ENCODE measurements at regions not wholly inside any gene's neighbourhood (a gene's known extent, or its start where the extent isn't known, plus 50 kb on each side); places are given as distances from the start of the nearest gene placed in this dataset.

- DNase-seq (ENCODE audit: low read depth): no peak
- TF ChIP-seq CTCF (IDR thresholded peaks at IDR 0.05; ENCODE audit: insufficient read depth, low read depth, low read length, missing control alignments): no peak
- no peak overlapping the region for H3K4me3 ChIP-seq (ENCODE audit: low read length)
Observed at GRCh38 chr2:136534811-136535210, 230.5 kb upstream of the THSD7B start.

GRCh38 chr2:136532171-136532570, 233.2 kb upstream of the THSD7B start:
- H3K4me3 ChIP-seq (ENCODE audit: low read length): no peak overlapping the region
- DNase-seq (ENCODE audit: low read depth): no peak
- no peak for TF ChIP-seq CTCF (IDR thresholded peaks at IDR 0.05; ENCODE audit: insufficient read depth, low read depth, low read length, missing control alignments)

GRCh38 chr2:136531731-136532130, 233.6 kb upstream of the THSD7B start:
- no peak for DNase-seq (ENCODE audit: low read depth)
- no peak for TF ChIP-seq CTCF (IDR thresholded peaks at IDR 0.05; ENCODE audit: insufficient read depth, low read depth, low read length, missing control alignments)

GRCh38 chr2:136530146-136530545, 235.2 kb upstream of the THSD7B start:
- DNase-seq (ENCODE audit: low read depth): peak; percentile 1
- H3K4me3 ChIP-seq (ENCODE audit: low read length): no peak overlapping the region
- TF ChIP-seq CTCF (IDR thresholded peaks at IDR 0.05; ENCODE audit: insufficient read depth, low read depth, low read length, missing control alignments): no peak

More at GRCh38 chr2:136531731-136532130, 233.6 kb upstream of the THSD7B start:
- no peak overlapping the region for H3K4me3 ChIP-seq (ENCODE audit: low read length)

- DNase-seq (ENCODE audit: low read depth): peak; percentile 54
- TF ChIP-seq CTCF (IDR thresholded peaks at IDR 0.05; ENCODE audit: insufficient read depth, low read depth, low read length, missing control alignments): no peak
- H3K4me3 ChIP-seq (ENCODE audit: low read length): no peak overlapping the region
Observed at GRCh38 chr2:136527560-136527959, 237.8 kb upstream of the THSD7B start.

GRCh38 chr2:136522724-136523123, 242.6 kb upstream of the THSD7B start:
- no peak for TF ChIP-seq CTCF (IDR thresholded peaks at IDR 0.05; ENCODE audit: insufficient read depth, low read depth, low read length, missing control alignments)
- DNase-seq (ENCODE audit: low read depth): no peak
- H3K4me3 ChIP-seq (ENCODE audit: low read length): no peak overlapping the region

- no peak for TF ChIP-seq CTCF (IDR thresholded peaks at IDR 0.05; ENCODE audit: insufficient read depth, low read depth, low read length, missing control alignments)
- no peak overlapping the region for H3K4me3 ChIP-seq (ENCODE audit: low read length)
- no peak for DNase-seq (ENCODE audit: low read depth)
Observed at GRCh38 chr2:136517716-136518115, 247.6 kb upstream of the THSD7B start.

Data from epithelial cell of esophagus (primary cell).